ENCODE measurements at regions not wholly inside any gene's neighbourhood (a gene's known extent, or its start where the extent isn't known, plus 50 kb on each side); places are given as distances from the start of the nearest gene placed in this dataset.

DNA sequence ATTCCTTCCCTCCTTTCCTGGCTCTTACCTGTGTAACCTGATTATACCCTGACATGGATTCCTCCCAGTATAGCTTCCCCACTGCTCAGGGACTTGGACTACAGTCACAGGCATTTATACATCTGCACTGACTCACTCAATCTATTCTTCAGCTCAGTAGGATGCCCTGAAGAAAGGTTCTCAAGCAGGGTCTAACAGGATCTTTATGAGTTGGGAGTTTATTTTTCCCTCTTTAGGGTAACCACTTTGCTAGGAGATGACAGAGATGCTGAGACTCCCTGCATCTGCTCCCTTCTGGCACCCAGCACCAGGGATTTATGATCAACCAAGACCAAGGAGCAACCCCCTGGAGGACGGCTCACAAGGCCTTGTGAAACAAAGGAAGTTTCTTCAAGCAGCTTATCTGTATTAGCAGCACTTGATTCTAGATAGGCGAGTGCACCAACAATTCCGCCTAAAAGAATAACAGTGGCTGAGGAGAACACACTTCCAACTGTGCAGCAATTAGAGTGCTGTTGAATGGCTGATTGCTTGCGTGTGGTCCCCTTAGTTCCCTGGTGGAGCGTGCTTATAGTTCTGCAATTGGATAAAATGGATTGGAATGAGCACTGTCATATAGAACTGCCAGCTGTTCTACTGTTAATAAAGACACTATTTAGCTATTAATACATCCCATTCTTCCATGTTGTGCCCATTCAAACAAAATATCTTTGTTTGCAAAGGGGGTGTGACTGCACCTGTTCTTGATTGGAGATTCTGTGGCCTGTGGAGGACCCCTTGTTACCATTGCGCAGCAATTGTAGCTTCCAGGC, 482.6 kb downstream of the ZNF608 start:
- TF ChIP-seq, protein P1, sequence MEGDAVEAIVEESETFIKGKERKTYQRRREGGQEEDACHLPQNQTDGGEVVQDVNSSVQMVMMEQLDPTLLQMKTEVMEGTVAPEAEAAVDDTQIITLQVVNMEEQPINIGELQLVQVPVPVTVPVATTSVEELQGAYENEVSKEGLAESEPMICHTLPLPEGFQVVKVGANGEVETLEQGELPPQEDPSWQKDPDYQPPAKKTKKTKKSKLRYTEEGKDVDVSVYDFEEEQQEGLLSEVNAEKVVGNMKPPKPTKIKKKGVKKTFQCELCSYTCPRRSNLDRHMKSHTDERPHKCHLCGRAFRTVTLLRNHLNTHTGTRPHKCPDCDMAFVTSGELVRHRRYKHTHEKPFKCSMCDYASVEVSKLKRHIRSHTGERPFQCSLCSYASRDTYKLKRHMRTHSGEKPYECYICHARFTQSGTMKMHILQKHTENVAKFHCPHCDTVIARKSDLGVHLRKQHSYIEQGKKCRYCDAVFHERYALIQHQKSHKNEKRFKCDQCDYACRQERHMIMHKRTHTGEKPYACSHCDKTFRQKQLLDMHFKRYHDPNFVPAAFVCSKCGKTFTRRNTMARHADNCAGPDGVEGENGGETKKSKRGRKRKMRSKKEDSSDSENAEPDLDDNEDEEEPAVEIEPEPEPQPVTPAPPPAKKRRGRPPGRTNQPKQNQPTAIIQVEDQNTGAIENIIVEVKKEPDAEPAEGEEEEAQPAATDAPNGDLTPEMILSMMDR (conservative IDR thresholded peaks at IDR 0.05), result no peak
- no peak for TF ChIP-seq ZFX (IDR thresholded peaks at IDR 0.05)
